NB4 (cell line): ENCODE measurements at regions not wholly inside any gene's neighbourhood (a gene's known extent, or its start where the extent isn't known, plus 50 kb on each side); places are given as distances from the start of the nearest gene placed in this dataset.

Experiments used
- MYC ChIP-seq: IDR thresholded peaks from 2 replicates; pipeline ENCODE4 v1.6.1; 2011; ENCODE audit warnings: low read depth, low read length
- POLR2A ChIP-seq: IDR thresholded peaks from 2 replicates; pipeline ENCODE4 v1.6.1; 2011; ENCODE audit warnings: mild to moderate bottlenecking; ENCODE audit not compliant: insufficient read length; ENCODE audit errors: extremely low read depth
- TF ChIP-seq, protein P1 (sequence below): IDR thresholded peaks from one replicate; pipeline ENCODE4 v1.5.1; 2012; ENCODE audit warnings: low read depth, low read length
- TF ChIP-seq, protein P2 (sequence below): IDR thresholded peaks from 2 replicates; pipeline ENCODE4 v1.6.1; 2011; ENCODE audit warnings: low read depth, low read length

DNA sequence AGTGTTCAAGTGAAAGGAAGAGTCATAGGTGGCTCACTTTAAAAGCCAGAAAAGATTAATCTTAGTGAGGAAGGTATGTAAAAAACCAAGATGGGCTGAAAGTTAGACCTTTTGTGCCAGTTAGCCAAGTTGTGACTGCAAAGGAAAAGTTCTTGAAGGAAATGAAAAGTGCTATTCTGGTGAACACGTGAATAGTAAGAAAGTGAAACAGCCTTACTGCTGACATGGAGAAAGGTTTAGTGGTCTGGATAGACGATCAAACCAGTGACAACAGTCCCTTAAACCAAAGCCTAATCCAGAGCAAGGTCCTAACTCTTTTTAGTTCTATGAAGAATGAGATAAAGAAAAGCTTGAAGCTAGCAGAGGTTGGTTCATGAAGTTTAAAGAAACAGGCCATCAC, 106.4 kb downstream of the CTH start:
- TF ChIP-seq, protein P1, sequence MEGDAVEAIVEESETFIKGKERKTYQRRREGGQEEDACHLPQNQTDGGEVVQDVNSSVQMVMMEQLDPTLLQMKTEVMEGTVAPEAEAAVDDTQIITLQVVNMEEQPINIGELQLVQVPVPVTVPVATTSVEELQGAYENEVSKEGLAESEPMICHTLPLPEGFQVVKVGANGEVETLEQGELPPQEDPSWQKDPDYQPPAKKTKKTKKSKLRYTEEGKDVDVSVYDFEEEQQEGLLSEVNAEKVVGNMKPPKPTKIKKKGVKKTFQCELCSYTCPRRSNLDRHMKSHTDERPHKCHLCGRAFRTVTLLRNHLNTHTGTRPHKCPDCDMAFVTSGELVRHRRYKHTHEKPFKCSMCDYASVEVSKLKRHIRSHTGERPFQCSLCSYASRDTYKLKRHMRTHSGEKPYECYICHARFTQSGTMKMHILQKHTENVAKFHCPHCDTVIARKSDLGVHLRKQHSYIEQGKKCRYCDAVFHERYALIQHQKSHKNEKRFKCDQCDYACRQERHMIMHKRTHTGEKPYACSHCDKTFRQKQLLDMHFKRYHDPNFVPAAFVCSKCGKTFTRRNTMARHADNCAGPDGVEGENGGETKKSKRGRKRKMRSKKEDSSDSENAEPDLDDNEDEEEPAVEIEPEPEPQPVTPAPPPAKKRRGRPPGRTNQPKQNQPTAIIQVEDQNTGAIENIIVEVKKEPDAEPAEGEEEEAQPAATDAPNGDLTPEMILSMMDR = no peak
- TF ChIP-seq, protein P2, sequence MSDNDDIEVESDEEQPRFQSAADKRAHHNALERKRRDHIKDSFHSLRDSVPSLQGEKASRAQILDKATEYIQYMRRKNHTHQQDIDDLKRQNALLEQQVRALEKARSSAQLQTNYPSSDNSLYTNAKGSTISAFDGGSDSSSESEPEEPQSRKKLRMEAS = no peak
- no peak for TF ChIP-seq MYC
- TF ChIP-seq POLR2A = no peak
